ENCODE measurements at regions not wholly inside any gene's neighbourhood (a gene's known extent, or its start where the extent isn't known, plus 50 kb on each side); places are given as distances from the start of the nearest gene placed in this dataset.

GRCh38 chr1:165014753-165015152 is 341.8 kb downstream of the LMX1A start:
- no peak for DNase-seq

GRCh38 chr1:165011991-165012531 is 344.5 kb downstream of the LMX1A start:
- DNase-seq = no peak

- no peak for DNase-seq
Observed at GRCh38 chr1:165011186-165011585, 345.3 kb downstream of the LMX1A start.

- no peak for DNase-seq
Observed at GRCh38 chr1:165010418-165011070, 346.0 kb downstream of the LMX1A start.

- DNase-seq = no peak
Observed at GRCh38 chr1:165006831-165007230, 349.7 kb downstream of the LMX1A start.

GRCh38 chr1:164999146-164999545 is 357.4 kb downstream of the LMX1A start:
- DNase-seq = no peak

GRCh38 chr1:164991763-164992314 is 364.7 kb downstream of the LMX1A start:
- DNase-seq = no peak

GRCh38 chr1:164983023-164983650 is 373.4 kb downstream of the LMX1A start:
- no peak for DNase-seq

- no peak for DNase-seq
Observed at GRCh38 chr1:164982545-164982944, 374.0 kb downstream of the LMX1A start.

- no peak for DNase-seq
Observed at GRCh38 chr1:164977561-164977960, 379.0 kb downstream of the LMX1A start.

- no peak for DNase-seq
Observed at GRCh38 chr1:164971921-164972415, 384.5 kb downstream of the LMX1A start.

GRCh38 chr1:164971391-164971790 is 385.1 kb downstream of the LMX1A start:
- DNase-seq = no peak

GRCh38 chr1:164969253-164969652 is 387.3 kb downstream of the LMX1A start:
- no peak for DNase-seq

GRCh38 chr1:164967300-164967699 is 389.2 kb downstream of the LMX1A start:
- DNase-seq = no peak

GRCh38 chr1:164961715-164962114 is 394.8 kb downstream of the LMX1A start:
- DNase-seq = no peak

GRCh38 chr1:164958982-164959768 is 397.3 kb downstream of the LMX1A start:
- no peak for DNase-seq

GRCh38 chr1:164953815-164954214 is 394.8 kb downstream of the PBX1 start:
- DNase-seq = no peak

GRCh38 chr1:164953098-164953497 is 394.1 kb downstream of the PBX1 start:
- no peak for DNase-seq

- no peak for DNase-seq
Observed at GRCh38 chr1:164951508-164951907, 392.5 kb downstream of the PBX1 start.

GRCh38 chr1:164950541-164950986 is 391.6 kb downstream of the PBX1 start:
- DNase-seq = no peak

GRCh38 chr1:164949771-164950471 is 390.9 kb downstream of the PBX1 start:
- no peak for DNase-seq

- no peak for DNase-seq
Observed at GRCh38 chr1:164948101-164948500, 389.1 kb downstream of the PBX1 start.

GRCh38 chr1:164937291-164937690 is 378.3 kb downstream of the PBX1 start:
- DNase-seq = no peak

Measured in CD4-positive, alpha-beta T cell treated with Interleukin-17A for 1 hour (primary cell).